ENCODE measurements at regions not wholly inside any gene's neighbourhood (a gene's known extent, or its start where the extent isn't known, plus 50 kb on each side); places are given as distances from the start of the nearest gene placed in this dataset.
"Not testable (repeated sequence)": the region's sequence is repeated elsewhere in the genome, so short reads cannot be mapped to it uniquely, and the experiment has no call there.

- TF ChIP-seq CTCF (IDR thresholded peaks at IDR 0.05) = no peak
- H3K36me3 Mint-ChIP-seq (ENCODE audit: low read depth) = no peaks in the 10 kb centered on the region
- H3K27ac Mint-ChIP-seq = no peak overlapping the region
- ATAC-seq (ENCODE audit: low read depth) = no peak
- intact Hi-C loops (cut with micrococcal nuclease) = no loop called here
- no peak overlapping the region for H3K4me3 Mint-ChIP-seq
- peaks cover 4% of the 10 kb centered on the region for H3K27me3 Mint-ChIP-seq
- DNase-seq = no peak
- H3K4me1 Mint-ChIP-seq = no peaks in the 10 kb centered on the region
- no peaks in the 10 kb centered on the region for H3K9me3 Mint-ChIP-seq
- ChIA-PET POLR2A (no interaction called here), CTCF (no interaction called here)
Measured at GRCh38 chr1:67608661-67609576, 76.1 kb upstream of the GADD45A start.

DNA sequence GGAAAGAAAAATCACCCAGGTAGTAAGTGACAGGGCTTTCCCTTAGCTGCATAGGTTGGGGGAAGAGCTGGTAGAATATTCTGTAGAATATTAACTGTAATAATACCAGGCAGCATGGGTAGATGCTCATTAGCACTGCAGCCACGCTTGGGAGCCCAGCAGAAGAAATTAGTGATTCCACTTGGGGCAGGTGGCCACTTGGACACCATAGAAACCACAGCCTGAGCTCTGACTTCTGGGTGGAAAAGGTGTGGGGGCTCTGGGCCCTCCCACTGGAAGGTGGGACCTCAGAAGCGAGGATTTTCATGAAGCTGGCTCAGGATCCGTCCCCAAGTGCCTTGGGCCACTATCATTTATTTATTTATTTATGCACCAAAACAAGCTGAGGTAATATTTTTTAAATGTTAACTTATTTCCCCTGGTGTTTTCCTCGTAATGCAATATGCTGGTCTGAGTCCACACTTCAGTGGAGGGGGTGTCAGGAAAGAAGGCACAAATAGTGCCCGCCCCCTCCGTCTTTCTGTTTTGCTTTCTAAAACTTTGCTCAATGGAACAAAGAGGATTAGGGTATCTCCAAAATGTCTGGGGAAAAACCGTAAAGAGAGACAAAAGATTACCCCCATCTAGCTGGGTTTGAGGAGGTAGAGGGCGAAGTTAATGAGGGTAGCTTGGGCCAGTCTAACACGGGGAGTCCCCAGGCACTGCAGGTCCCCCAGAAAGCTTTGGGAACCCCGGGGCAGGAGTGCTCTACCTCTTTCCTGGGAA is 75.2 kb upstream of the GADD45A start:
- CTCF ChIA-PET = no interaction called here
- H3K27ac Mint-ChIP-seq = no peak overlapping the region
- no peak for ATAC-seq (ENCODE audit: low read depth)

GRCh38 chr1:67610450-67610849 is 74.6 kb upstream of the GADD45A start:
- H3K36me3 Mint-ChIP-seq (ENCODE audit: low read depth) = no peaks in the 10 kb centered on the region
- H3K4me3 Mint-ChIP-seq = no peak overlapping the region
- TF ChIP-seq CTCF (IDR thresholded peaks at IDR 0.05) = no peak
- intact Hi-C loops (cut with micrococcal nuclease) = no loop called here
- ATAC-seq (ENCODE audit: low read depth) = no peak
- H3K27me3 Mint-ChIP-seq = peaks cover 4% of the 10 kb centered on the region
- no peak for DNase-seq
- H3K4me1 Mint-ChIP-seq = no peaks in the 10 kb centered on the region
- H3K9me3 Mint-ChIP-seq = no peaks in the 10 kb centered on the region
- POLR2A ChIA-PET = no interaction called here
- CTCF ChIA-PET = no interaction called here
- no peak overlapping the region for H3K27ac Mint-ChIP-seq

More for the DNA sequence above, 75.2 kb upstream of the GADD45A start:
- no peak for DNase-seq
- POLR2A ChIA-PET = no interaction called here
- no peaks in the 10 kb centered on the region for H3K36me3 Mint-ChIP-seq (ENCODE audit: low read depth)
- peaks cover 4% of the 10 kb centered on the region for H3K27me3 Mint-ChIP-seq
- intact Hi-C loops (cut with micrococcal nuclease) = no loop called here
- H3K4me1 Mint-ChIP-seq = no peaks in the 10 kb centered on the region
- TF ChIP-seq CTCF (IDR thresholded peaks at IDR 0.05) = no peak
- no peaks in the 10 kb centered on the region for H3K9me3 Mint-ChIP-seq
- no peak overlapping the region for H3K4me3 Mint-ChIP-seq

DNA sequence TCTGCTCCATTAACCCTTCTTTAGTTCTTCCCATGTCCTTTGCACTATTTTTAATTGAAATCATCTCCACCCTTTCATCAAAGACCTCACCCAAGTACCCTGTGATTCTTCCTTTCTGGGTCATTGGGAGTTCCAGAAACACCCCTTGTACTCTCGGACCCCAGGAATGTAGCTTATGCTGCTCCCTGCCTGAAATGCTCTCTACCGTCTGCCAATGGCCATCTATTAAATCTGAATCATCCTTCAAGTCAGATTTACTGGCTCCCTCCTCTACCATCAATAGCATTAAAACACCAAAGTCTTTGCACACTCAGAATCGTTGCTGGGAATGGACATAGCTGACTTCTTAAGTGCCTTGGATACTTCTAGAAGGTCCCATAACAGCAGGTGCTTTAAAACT is 73.2 kb upstream of the GADD45A start:
- peaks cover 8% of the 10 kb centered on the region for H3K27me3 Mint-ChIP-seq
- no peak for ATAC-seq (ENCODE audit: low read depth)
- H3K4me1 Mint-ChIP-seq = no peaks in the 10 kb centered on the region
- intact Hi-C loops (cut with micrococcal nuclease) = no loop called here
- H3K27ac Mint-ChIP-seq = no peak overlapping the region
- no peaks in the 10 kb centered on the region for H3K36me3 Mint-ChIP-seq (ENCODE audit: low read depth)
- no peak for TF ChIP-seq CTCF (IDR thresholded peaks at IDR 0.05)
- H3K9me3 Mint-ChIP-seq = no peaks in the 10 kb centered on the region
- ChIA-PET CTCF (no interaction called here), POLR2A (no interaction called here)
- no peak overlapping the region for H3K4me3 Mint-ChIP-seq
- no peak for DNase-seq

DNA sequence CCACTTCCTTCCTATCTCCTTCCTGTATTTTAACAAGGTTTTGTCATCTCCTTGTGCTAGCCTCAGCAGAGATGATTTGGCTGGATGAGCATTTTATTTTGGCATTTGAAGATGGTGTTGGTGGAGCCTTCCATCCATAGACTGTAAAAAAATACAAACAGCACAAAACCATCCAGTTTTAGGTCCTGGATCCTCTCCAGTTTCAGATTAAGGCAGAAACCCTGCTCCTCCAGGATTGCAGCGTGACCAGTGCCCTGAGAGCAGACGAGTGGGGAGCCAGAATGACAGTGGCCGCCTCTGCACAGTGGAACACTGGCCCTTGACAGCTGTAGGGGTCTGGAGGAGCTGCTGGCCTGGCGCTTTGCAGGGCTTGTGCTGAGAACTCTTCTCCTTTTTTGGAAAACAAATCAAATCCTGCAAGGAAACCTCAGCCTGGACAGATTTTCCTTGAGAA is 72.2 kb upstream of the GADD45A start:
- H3K27ac Mint-ChIP-seq = no peak overlapping the region

GRCh38 chr1:67613479-67613878 is 71.5 kb upstream of the GADD45A start:
- CTCF ChIA-PET; H3K27ac Mint-ChIP-seq; H3K27me3 Mint-ChIP-seq; H3K36me3 Mint-ChIP-seq (ENCODE audit: low read depth); intact Hi-C loops (cut with micrococcal nuclease); ATAC-seq (ENCODE audit: low read depth); H3K4me1 Mint-ChIP-seq; POLR2A ChIA-PET; DNase-seq; H3K4me3 Mint-ChIP-seq; H3K9me3 Mint-ChIP-seq: not testable (repeated sequence)

More for the DNA sequence above, 72.2 kb upstream of the GADD45A start:
- Mint-ChIP-seq H3K4me3 (no peak overlapping the region), H3K27me3 (peaks cover 8% of the 10 kb centered on the region), H3K36me3 (ENCODE audit: low read depth) (no peaks in the 10 kb centered on the region), H3K9me3 (no peaks in the 10 kb centered on the region), H3K4me1 (no peaks in the 10 kb centered on the region)
- ChIA-PET POLR2A (no interaction called here), CTCF (no interaction called here)
- intact Hi-C loops (cut with micrococcal nuclease) = no loop called here
- DNase-seq = no peak
- ATAC-seq (ENCODE audit: low read depth) = no peak
- no peak for TF ChIP-seq CTCF (IDR thresholded peaks at IDR 0.05)

Measured in activated B cell treated with CpG ODN at 0.5 μM for 24 hours (primary cell).